NCI-H2029 treated with DMSO at 0.1 percent for 48 hours (cell line): ENCODE measurements at regions not wholly inside any gene's neighbourhood (a gene's known extent, or its start where the extent isn't known, plus 50 kb on each side); places are given as distances from the start of the nearest gene placed in this dataset.

ENCODE experiments used
- DNase-seq: peaks from one replicate; lab custom pipeline; 2025; lab: John Stamatoyannopoulos, UW

DNA sequence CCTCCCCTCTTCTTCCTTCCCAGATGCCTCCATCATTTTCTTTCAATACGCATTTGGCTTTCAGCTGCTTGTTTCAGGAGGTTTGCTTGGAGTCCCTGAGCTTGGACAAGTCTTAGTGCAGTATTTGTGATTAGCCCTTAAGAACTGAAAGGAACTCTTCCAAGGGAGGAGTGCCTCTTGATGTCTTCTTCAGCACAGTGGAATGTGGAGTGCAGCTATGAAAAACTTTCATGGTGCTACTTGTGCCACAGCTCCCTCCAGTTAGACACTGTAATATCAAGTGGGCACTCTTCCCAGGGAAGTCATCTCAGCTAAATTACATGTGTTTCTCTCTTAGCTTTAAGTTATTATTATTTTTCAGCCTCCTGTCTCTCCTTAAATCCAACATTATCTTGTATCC lies 173.1 kb downstream of the NECTIN3 start:
- no peak for DNase-seq

GRCh38 chr3:111246967-111247760 lies 175.5 kb downstream of the NECTIN3 start:
- DNase-seq, result no peak

- no peak for DNase-seq
Observed at GRCh38 chr3:111248406-111248805, 176.8 kb downstream of the NECTIN3 start.

GRCh38 chr3:111249421-111249820 lies 177.8 kb downstream of the NECTIN3 start:
- no peak for DNase-seq

GRCh38 chr3:111252779-111253178 lies 181.2 kb downstream of the NECTIN3 start:
- DNase-seq, result no peak

GRCh38 chr3:111253733-111254132 lies 182.1 kb downstream of the NECTIN3 start:
- DNase-seq, result no peak

DNA sequence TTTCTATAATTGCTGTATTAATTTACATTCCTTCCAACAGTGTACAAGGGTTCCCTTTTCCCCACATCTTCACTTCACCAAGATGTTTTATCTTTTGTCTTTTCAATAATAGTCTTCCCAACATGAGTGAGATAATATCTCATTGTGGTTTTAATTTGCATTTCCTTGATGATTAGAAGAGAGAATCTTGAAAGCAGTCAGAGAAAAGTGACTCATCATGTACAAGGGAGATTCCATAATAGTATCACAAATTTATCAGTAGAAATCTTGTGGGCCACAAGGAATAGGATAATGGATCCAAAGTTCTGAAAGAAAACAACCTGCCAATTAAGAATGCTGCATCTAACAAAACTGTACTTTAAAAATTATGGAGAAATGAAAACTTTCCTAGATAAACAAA lies 189.3 kb downstream of the NECTIN3 start:
- no peak for DNase-seq

- no peak for DNase-seq
Observed at GRCh38 chr3:111269777-111270176, 198.2 kb downstream of the NECTIN3 start.

DNA sequence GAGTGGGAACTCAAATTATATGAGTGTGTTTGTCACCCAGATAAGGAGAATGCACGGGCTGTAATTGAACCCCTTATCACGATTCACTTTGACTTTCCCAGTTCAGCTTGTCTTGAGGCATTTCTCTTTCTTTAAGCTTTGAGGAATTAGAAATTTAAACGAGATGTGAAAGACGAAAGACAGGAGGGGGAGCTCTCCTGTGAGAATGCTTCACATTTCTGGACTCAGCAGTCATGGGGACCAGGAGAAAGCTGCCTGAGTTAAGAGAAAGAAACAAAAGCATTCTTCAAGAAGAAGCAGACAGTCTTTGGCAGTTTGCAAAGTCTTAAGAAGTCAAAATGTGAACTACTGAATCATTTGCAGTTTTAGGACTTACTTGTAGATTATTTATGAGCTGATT lies 205.6 kb downstream of the NECTIN3 start:
- DNase-seq, result no peak

DNA sequence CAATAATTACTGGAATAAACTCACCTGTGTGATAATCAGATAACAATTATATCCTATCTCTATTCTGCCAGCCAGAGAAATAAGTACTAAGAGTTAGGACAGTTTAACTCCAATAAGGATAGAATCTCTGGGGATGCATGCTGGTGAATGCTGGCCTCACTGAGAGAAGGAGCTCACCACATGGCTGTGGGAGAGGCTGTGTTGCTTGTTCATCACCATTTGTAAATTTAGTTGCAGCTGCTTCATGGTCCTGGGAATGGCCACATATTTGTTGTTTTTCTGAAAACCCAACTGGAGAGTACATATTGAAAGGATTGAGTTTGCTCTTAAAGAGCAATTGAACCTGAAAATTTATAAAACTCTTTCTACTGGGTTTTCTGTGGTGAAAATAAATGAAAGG lies 207.3 kb downstream of the NECTIN3 start:
- DNase-seq, result no peak

GRCh38 chr3:111282024-111282423 lies 210.4 kb downstream of the NECTIN3 start:
- no peak for DNase-seq

GRCh38 chr3:111283165-111283564 lies 211.5 kb downstream of the NECTIN3 start:
- no peak for DNase-seq

DNA sequence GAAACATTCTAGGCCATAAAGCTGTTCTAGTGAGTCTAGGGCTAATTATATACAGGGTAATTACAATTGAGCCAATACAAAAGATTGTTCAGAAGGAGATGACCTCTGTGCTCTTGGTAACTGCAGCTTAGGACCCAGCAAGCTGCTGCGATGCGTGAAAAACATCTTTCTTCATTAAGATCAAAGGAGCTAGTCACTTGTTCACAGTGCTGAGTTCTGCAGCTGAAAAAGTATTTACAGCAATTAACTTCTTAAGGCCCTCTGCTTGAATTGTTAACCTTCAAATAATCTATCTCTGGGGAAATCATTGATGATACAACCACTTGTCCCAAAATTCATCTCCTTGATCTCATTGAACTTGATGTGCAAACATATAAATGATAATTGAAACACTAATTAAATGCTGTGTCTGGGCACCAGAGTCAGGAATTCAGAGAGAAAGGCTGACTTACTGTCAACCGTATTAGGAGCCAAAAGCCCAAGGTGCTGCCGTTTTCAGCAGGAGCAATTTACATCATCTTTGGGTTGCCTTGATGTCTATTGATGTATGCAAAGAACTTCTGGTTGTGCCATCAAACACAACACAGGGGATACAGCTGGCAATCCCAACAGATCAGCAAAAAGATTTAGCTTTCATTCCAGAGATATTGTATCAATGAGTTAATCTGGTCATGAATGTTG lies 213.0 kb downstream of the NECTIN3 start:
- DNase-seq, result no peak

DNA sequence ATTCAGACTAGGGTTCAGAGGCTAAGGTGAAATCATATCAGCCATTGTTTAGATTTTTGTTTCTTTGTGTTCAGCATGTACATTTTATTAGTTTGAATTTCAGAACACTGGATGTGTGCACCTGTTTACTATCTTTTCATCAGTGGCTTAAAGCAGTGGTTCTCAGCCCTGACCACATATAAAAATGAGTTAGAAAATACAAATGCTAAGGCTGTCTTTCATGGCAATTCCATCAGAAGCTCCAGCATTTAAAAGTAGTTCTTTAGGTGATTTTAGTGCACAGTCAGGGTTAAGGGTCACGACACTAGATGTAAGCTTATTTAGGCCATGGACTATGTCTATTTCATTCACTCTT lies 213.5 kb downstream of the NECTIN3 start:
- DNase-seq, result no peak

DNA sequence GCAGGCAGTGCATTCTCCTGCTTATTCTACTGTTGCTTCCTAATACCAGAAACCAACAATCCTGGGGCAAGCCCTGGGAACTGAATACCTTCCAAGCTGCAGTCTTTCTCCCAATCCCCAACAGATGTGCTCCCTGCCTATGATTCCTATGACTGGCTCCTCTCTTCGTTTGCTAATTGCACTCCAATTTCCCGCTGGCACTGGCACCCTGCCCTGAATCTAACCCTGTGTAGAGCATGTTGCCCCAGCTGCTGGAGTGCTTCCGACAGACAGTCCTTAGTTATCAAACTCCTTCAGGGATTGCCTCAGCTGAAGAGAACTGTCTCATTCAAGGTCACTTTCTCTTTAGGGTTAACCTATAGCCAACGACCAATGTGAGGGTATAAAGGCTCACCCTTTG lies 214.1 kb downstream of the NECTIN3 start:
- peak; percentile 65 for DNase-seq

- no peak for DNase-seq
Observed at GRCh38 chr3:111286746-111287145, 215.1 kb downstream of the NECTIN3 start.

DNA sequence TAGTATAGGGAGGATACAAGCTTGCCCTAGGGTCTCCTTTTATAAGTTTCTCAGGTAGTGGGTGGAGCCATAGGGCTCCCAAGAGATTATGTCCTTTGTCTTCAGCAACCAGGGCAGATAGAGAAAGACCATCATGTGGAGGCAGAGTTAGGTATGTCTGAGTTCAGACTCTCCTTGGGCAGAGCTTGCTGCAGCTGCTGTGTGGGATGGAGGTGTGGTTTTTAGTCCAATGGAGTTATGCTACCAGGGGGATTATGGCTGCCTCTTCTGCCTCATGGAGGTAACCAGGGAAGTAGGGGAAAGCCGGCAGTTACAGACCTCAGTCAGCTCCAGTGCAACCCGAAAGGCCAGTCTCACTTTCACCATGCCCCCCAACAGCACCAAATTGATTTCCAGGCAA lies 220.5 kb downstream of the NECTIN3 start:
- no peak for DNase-seq

DNA sequence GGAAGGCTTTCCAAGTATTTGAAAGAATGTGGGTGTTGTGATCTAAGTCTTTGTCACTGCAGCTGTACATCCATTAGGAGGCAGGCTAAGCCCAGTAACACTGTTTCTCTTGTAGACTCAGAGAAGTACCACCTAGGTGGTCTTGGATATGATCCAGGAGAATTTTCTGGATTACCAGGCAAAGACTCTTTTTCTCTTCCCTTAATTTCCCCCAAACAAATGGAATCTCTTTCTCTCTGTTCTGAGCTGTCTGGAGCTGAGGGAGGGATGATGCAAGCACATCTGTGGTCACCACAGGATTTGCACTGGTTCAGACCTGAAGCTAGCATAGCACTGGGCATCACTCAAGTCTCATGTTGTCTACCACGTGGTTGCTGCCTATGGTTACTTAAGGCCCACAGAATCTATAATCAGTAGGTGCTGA lies 227.6 kb downstream of the NECTIN3 start:
- no peak for DNase-seq

DNA sequence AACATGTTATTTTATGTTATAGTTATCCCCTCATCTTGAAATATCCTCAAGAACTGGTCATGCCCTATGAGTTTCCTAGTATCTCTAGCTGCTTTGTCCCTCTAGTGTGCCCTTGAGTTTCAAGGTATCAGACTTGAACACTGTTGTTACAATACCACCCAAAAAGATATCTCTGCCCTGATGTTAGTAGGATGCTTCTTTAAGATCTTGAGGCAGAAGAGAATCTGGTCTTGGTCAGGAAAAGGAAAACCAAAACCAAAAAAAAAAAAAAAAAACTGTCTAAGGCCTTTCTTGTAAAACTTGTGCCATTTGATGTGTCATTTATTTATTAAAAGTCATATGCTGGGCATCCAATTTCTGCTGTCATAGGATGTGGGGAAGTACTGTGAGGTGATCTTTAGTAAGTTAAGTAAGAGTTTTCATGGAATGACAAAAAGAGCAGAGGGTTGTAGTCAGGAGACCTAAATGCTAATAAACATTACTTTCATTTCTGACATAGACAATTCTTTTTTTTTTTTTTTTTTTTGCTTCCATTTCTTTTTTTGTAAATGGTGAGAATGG lies 229.7 kb downstream of the NECTIN3 start:
- no peak for DNase-seq

DNA sequence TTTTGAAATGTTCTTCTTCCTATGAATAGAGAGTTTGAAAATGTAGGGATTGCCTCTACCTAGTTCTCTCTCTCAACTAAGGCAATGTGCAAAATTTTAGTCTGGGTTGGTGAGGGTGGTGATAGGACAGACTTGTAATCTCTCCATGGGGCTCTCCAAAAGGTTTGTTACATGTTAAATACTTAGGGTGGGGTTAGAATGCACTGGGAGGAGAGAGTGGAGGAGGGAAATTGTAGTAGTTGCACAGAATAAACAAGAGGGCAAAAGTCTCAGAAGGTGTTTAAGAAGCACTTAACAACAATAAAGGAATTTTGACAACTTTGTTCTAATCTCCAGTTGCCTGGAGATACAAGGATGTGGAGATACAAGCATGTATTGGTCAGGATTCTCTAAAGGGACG lies 230.4 kb downstream of the NECTIN3 start:
- no peak for DNase-seq

DNA sequence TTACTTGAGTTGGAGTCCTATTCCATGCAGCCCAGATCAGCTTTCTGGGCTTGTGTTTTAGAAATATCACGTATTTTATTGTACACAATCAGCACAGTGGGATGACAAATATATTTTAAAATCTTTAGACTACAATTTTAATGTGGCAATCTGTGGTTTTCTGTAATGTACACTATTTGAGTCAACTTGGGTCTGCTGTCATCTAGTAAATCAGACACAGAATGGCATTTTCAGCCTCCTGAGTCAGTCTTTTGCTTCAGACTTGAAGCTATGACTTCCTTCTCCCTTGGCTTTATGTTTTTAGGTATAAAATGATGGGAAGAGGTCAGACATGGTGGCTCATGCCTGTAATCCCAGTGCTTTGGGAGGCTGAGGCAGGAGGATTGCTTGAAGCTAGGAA lies 232.1 kb downstream of the NECTIN3 start:
- no peak for DNase-seq

DNA sequence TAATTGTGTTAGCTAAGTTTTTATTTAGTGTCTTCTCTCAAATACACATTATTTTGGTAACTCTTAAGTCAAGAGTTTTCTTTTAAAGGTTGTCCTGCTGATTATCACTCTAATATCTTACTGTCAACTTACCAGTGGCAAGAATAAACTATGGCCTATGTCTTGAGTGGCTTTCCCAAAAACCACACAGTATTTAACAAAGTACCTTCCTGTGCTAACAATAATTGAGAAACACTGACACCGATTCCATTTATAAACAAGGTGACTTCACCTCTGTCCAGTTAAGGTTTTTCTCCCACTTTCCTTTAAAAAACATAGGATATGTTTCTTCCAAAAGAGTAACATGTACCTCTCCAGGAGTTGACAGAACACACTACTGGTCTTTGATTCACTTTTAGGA lies 234.3 kb upstream of the CD96 start:
- no peak for DNase-seq

DNA sequence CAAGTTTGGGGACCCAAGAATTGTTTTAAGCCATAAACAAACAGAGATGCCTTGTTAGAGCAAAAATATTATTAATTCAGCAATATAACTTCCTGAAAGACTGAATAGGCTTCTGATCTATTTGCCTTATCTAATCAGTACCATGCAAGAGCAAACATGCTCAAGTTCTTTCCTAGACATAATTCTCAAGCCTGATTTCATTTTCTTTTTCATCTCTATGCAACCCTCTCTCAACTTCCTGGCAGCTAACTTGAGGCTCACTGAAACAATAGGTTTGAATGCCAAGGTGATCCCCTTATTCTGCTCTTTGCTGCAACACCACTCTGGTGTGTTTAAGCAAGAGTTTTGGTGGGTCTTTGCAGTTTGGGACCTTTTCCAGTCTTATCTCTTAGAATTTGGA lies 230.9 kb upstream of the CD96 start:
- no peak for DNase-seq
